IMR-90 (cell line): ENCODE measurements at regions not wholly inside any gene's neighbourhood (a gene's known extent, or its start where the extent isn't known, plus 50 kb on each side); places are given as distances from the start of the nearest gene placed in this dataset.

Experiments used
- ATAC-seq: fragments of 200-7000 bp; cut with Tn5 transposase; 2 replicates; pipeline ENCODE4 v1.9.1; 2020; ENCODE audit warnings: low read depth, mild to moderate bottlenecking, moderate library complexity
- BruUV-seq: library from RNA; stranded (reverse); fragments of 400-500 nt; replicated peaks from 2 replicates; lab custom pipeline; 2021; lab: Mats Ljungman, UMichigan
- CTCF ChIA-PET: fragments of 300-600 bp; formaldehyde crosslinking; extraction: SDS; loops from one replicate; lab custom pipeline; 2021; ENCODE audit warnings: antibody characterized with exemption; lab: Yijun Ruan, JAX
- POLR2A ChIA-PET: fragments of 300-600 bp; sonication (Branson Sonifier 250); formaldehyde crosslinking; loops from one replicate; lab custom pipeline; 2022; ENCODE audit warnings: antibody characterized with exemption; ENCODE audit not compliant: unreplicated experiment; lab: Charles Lee
- DNase-seq: peaks from one replicate; pipeline ENCODE4 v3.0.0; 2013
- H2AFZ ChIP-seq: replicated peaks from 2 replicates; pipeline ENCODE3; 2013; ENCODE audit warnings: low read length, mild to moderate bottlenecking; ENCODE audit not compliant: poor library complexity
- H2AK5ac ChIP-seq: 2 replicates; pipeline ENCODE4 v1.6.1; 2013; ENCODE audit warnings: low read depth, low read length, inconsistent platforms
- H2AK9ac ChIP-seq: replicated peaks from 2 replicates; pipeline ENCODE3; 2013; ENCODE audit warnings: mild to moderate bottlenecking, low read depth, low read length, moderate library complexity; ENCODE audit not compliant: poor library complexity
- H2BK120ac ChIP-seq: 2 replicates; pipeline ENCODE4 v1.6.1; 2013; ENCODE audit warnings: low read depth, low read length, inconsistent platforms
- H2BK15ac ChIP-seq: 3 replicates; pipeline ENCODE4 v1.6.1; 2013; ENCODE audit warnings: low read depth, low read length, inconsistent platforms
- H2BK20ac ChIP-seq: 2 replicates; pipeline ENCODE4 v1.6.1; 2013; ENCODE audit warnings: low read depth, mild to moderate bottlenecking, inconsistent platforms, low read length, moderate library complexity
- H2BK5ac ChIP-seq: 2 replicates; pipeline ENCODE4 v1.6.1; 2013; ENCODE audit warnings: mild to moderate bottlenecking, low read depth, low read length, inconsistent platforms; ENCODE audit not compliant: poor library complexity, severe bottlenecking
- H3K14ac ChIP-seq: replicated peaks from 2 replicates; pipeline ENCODE4 v1.6.1; 2013; ENCODE audit warnings: low read depth, low read length, inconsistent platforms
- H3K18ac ChIP-seq: 2 replicates; pipeline ENCODE4 v1.6.1; 2013; ENCODE audit warnings: low read depth, low read length, control low read depth
- H3K23ac ChIP-seq: 2 replicates; pipeline ENCODE4 v1.6.1; 2013; ENCODE audit warnings: low read depth, low read length, inconsistent platforms
- H3K27ac ChIP-seq: 2 replicates; pipeline ENCODE4 v1.5.1; 2013; ENCODE audit warnings: mild to moderate bottlenecking, control low read depth, low read length; ENCODE audit not compliant: insufficient read depth
- H3K27me3 ChIP-seq: 2 replicates; pipeline ENCODE4 v1.6.1; 2013; ENCODE audit warnings: low read length; ENCODE audit not compliant: control insufficient read depth, insufficient read depth
- H3K36me3 ChIP-seq: 2 replicates; pipeline ENCODE4 v1.6.1; 2013; ENCODE audit warnings: low read length, mixed read lengths; ENCODE audit not compliant: control insufficient read depth, insufficient read depth
- H3K4ac ChIP-seq: 2 replicates; pipeline ENCODE4 v1.6.1; 2013; ENCODE audit warnings: low read depth, low read length, inconsistent platforms
- H3K4me1 ChIP-seq: 2 replicates; pipeline ENCODE4 v1.6.1; 2013; ENCODE audit warnings: low read length, mixed read lengths; ENCODE audit not compliant: control insufficient read depth, insufficient read depth
- H3K4me2 ChIP-seq: 2 replicates; pipeline ENCODE4 v1.6.1; 2013; ENCODE audit warnings: low read depth, mild to moderate bottlenecking, control low read depth, low read length, moderate library complexity
- H3K4me3 ChIP-seq: 2 replicates; pipeline ENCODE4 v1.5.1; 2013; ENCODE audit warnings: low read depth, mild to moderate bottlenecking, control low read depth, low read length, moderate library complexity; ENCODE audit not compliant: insufficient read depth
- H3K56ac ChIP-seq: 2 replicates; pipeline ENCODE4 v1.6.1; 2013; ENCODE audit warnings: low read length, inconsistent platforms; ENCODE audit not compliant: insufficient read depth; ENCODE audit errors: extremely low read depth
- H3K79me1 ChIP-seq, 2 experiments: 2 replicates each; pipeline ENCODE4 v1.6.1; 2013; ENCODE audit warnings: low read length in 2 of 2, inconsistent platforms in 1 of 2, low read depth in 1 of 2
- H3K9ac ChIP-seq: 2 replicates; pipeline ENCODE4 v1.6.1; 2013; ENCODE audit warnings: low read depth, low read length, control low read depth
- H3K9me1 ChIP-seq: 2 replicates; pipeline ENCODE4 v1.6.1; 2013; ENCODE audit warnings: low read length, inconsistent platforms; ENCODE audit not compliant: insufficient read depth
- H3K9me3 ChIP-seq: 2 replicates; pipeline ENCODE4 v1.6.1; 2013; ENCODE audit warnings: low read length; ENCODE audit not compliant: control insufficient read depth, insufficient read depth
- H4K20me1 ChIP-seq: 2 replicates; pipeline ENCODE4 v1.6.1; 2013; ENCODE audit warnings: low read length, inconsistent platforms; ENCODE audit not compliant: insufficient read depth
- H4K5ac ChIP-seq: 2 replicates; pipeline ENCODE4 v1.6.1; 2013; ENCODE audit warnings: mild to moderate bottlenecking, low read depth, low read length, control low read depth
- H4K8ac ChIP-seq, 2 experiments: 2 replicates each; pipeline ENCODE4 v1.6.1; 2013; ENCODE audit warnings: low read depth in 2 of 2, low read length in 2 of 2, control low read depth in 1 of 2, inconsistent platforms in 1 of 2
- H4K91ac ChIP-seq: 2 replicates; pipeline ENCODE4 v1.6.1; 2013; ENCODE audit warnings: low read depth, low read length, inconsistent platforms; ENCODE audit not compliant: insufficient read depth
- BHLHE40 ChIP-seq: fragments of 150-350 bp; IDR thresholded peaks from 2 replicates; pipeline ENCODE4 v1.6.1; 2016; ENCODE audit warnings: mild to moderate bottlenecking, low read depth, low read length
- CEBPB ChIP-seq: IDR thresholded peaks from 2 replicates; pipeline ENCODE4 v1.6.1; 2012; ENCODE audit warnings: low read depth, low read length, improper control_type of control experiment
- FOS ChIP-seq: fragments of 150-350 bp; IDR thresholded peaks from 2 replicates; pipeline ENCODE4 v1.6.1; 2016; ENCODE audit warnings: low read depth, low read length
- POLR2A ChIP-seq: IDR thresholded peaks from 2 replicates; pipeline ENCODE4 v1.6.1; 2012; ENCODE audit warnings: mild to moderate bottlenecking, low read depth, low read length
- RAD21 ChIP-seq: IDR thresholded peaks from 2 replicates; pipeline ENCODE4 v1.6.1; 2012; ENCODE audit warnings: low read length, improper control_type of control experiment
- RCOR1 ChIP-seq: IDR thresholded peaks from 2 replicates; pipeline ENCODE4 v1.6.1; 2012; ENCODE audit warnings: mild to moderate bottlenecking, low read length, improper control_type of control experiment; ENCODE audit not compliant: insufficient replicate concordance
- SMC3 ChIP-seq: fragments of 150-350 bp; IDR thresholded peaks from 2 replicates; pipeline ENCODE4 v1.6.1; 2016; ENCODE audit warnings: low read depth, mild to moderate bottlenecking, antibody characterized with exemption, low read length, moderate library complexity
- WGBS, 2 experiments: methylation state at CpG; one replicate each; pipeline versions ENCODE4 v1.1.5 to v1.1.7; 2013; ENCODE audit warnings: missing lambda C conversion rate in 2 of 2; ENCODE audit not compliant: insufficient read length in 1 of 2; ENCODE audit errors: extremely low coverage in 2 of 2; 5-methylcytosine and 5-hydroxymethylcytosine counted together
- dilution Hi-C: fragments of 300-500 bp; cut with HindIII; formaldehyde crosslinking; loops from one replicate; pipeline ENCODE4 v1.14.3; 2018; ENCODE audit warnings: low sequenced_read_pairs; ENCODE audit not compliant: unreplicated experiment
- in situ Hi-C: fragments of 300-500 bp; cut with MboI; formaldehyde crosslinking; loops from 3 replicates; pipeline ENCODE4 v1.14.3; 2019; ENCODE audit warnings: low sequenced_read_pairs, inconsistent platforms, mixed read lengths
- intact Hi-C: fragments of 100-400 bp; cut with micrococcal nuclease; formaldehyde crosslinking; loops from 2 replicates; pipeline ENCODE4 v1.10.0; 2022
- TF ChIP-seq, protein P1 (sequence below): fragments of 150-350 bp; IDR thresholded peaks from 2 replicates; pipeline ENCODE4 v1.6.1; 2017; ENCODE audit warnings: mild to moderate bottlenecking, antibody characterized with exemption, low read length, low read depth

DNA sequence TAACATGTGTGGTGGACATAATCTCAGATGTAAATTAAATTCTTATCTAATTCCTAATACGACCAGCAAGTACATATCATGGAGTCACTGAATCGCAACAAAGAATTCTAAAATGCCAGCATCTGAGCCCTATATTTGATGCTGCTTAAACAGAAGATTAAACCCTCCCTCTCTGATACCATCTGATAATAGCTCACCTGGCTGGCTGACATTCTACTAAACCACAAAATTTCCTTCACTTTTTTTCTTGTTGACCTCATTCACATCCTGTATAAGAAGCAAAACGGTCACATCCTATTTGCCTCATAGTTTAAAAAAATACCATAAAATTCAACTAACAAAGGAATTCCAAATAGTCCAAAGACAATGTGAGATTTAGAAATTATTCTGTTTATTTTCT is 371.6 kb upstream of the SLC8A1 start:
- no peak overlapping the region for H3K18ac ChIP-seq
- POLR2A ChIA-PET: no interaction called here
- H2AFZ ChIP-seq: no peak overlapping the region
- H3K9ac ChIP-seq: no peak overlapping the region
- no peak overlapping the region for H4K91ac ChIP-seq
- H2BK120ac ChIP-seq: no peak overlapping the region
- no peak overlapping the region for H3K14ac ChIP-seq
- no peaks in the 10 kb centered on the region for H3K9me1 ChIP-seq
- H2BK15ac ChIP-seq: no peak overlapping the region
- no peak overlapping the region for H3K4me3 ChIP-seq
- H2AK9ac ChIP-seq: no peak overlapping the region
- DNase-seq (no peak), ATAC-seq (no peak)
- H4K5ac ChIP-seq: no peak overlapping the region
- TF ChIP-seq POLR2A: no peak
- TF ChIP-seq FOS: no peak
- TF ChIP-seq RCOR1: no peak
- no peak for TF ChIP-seq RAD21
- no peak for TF ChIP-seq BHLHE40
- TF ChIP-seq SMC3: no peak
- TF ChIP-seq CEBPB: no peak
- TF ChIP-seq, protein P1, sequence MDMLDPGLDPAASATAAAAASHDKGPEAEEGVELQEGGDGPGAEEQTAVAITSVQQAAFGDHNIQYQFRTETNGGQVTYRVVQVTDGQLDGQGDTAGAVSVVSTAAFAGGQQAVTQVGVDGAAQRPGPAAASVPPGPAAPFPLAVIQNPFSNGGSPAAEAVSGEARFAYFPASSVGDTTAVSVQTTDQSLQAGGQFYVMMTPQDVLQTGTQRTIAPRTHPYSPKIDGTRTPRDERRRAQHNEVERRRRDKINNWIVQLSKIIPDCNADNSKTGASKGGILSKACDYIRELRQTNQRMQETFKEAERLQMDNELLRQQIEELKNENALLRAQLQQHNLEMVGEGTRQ: no peak
- H3K36me3 ChIP-seq: no peaks in the 10 kb centered on the region
- no peaks in the 10 kb centered on the region for H3K4me1 ChIP-seq
- no peak overlapping the region for H2AK5ac ChIP-seq
- H3K27me3 ChIP-seq: 0 out of 2 replicates have a peak, but pooled peaks cover 2% of the 10 kb centered on the region
- H3K56ac ChIP-seq: no peak overlapping the region
- dilution Hi-C loops: no loop called here
- 92% methylated on average over 2 of the region's 3 CpGs; no CpG with 5 or more reads in 1 of the 2 experiments for WGBS, 2 experiments
- no peaks in the 10 kb centered on the region for H3K79me1 ChIP-seq
- intact Hi-C loops: no loop called here
- H3K4me2 ChIP-seq: no peak overlapping the region
- H3K4ac ChIP-seq: no peak overlapping the region
- H3K27ac ChIP-seq: no peak overlapping the region
- CTCF ChIA-PET: no interaction called here
- BruUV-seq: no TSS peak
- no peak overlapping the region for H3K23ac ChIP-seq
- H2BK20ac ChIP-seq: no peak overlapping the region
- H3K9me3 ChIP-seq: no peaks in the 10 kb centered on the region
- in situ Hi-C loops: no loop called here
- no peak overlapping the region for H4K8ac ChIP-seq
- H4K20me1 ChIP-seq: no peaks in the 10 kb centered on the region
- H2BK5ac ChIP-seq: no peak overlapping the region
